ENCODE measurements at regions not wholly inside any gene's neighbourhood (a gene's known extent, or its start where the extent isn't known, plus 50 kb on each side); places are given as distances from the start of the nearest gene placed in this dataset.

GRCh38 chr15:97013491-97013890 lies 683.0 kb downstream of the NR2F2 start:
- Histone ChIP-seq H3K4me1 (ENCODE audit: low read depth) (no peaks in the 10 kb centered on the region), H3K4me3 (no peak overlapping the region), H3K9me3 (ENCODE audit: low read depth) (no peaks in the 10 kb centered on the region), H3K27ac (no peak overlapping the region), H3K36me3 (no peaks in the 10 kb centered on the region), H3K27me3 (no peaks in the 10 kb centered on the region)
- no peak for DNase-seq (ENCODE audit: low read depth in 1 of 2, low spot score in 1 of 2)
- TF ChIP-seq CTCF (IDR thresholded peaks at IDR 0.05; ENCODE audit: low read depth, low read length) = no peak

- no peak for DNase-seq (ENCODE audit: low read depth in 1 of 2, low spot score in 1 of 2)
- H3K27me3 ChIP-seq = no peaks in the 10 kb centered on the region
- H3K36me3 ChIP-seq = no peaks in the 10 kb centered on the region
- H3K4me3 ChIP-seq = no peak overlapping the region
- H3K4me1 ChIP-seq (ENCODE audit: low read depth) = no peaks in the 10 kb centered on the region
- TF ChIP-seq CTCF (IDR thresholded peaks at IDR 0.05; ENCODE audit: low read depth, low read length) = no peak
- H3K9me3 ChIP-seq (ENCODE audit: low read depth) = no peaks in the 10 kb centered on the region
- H3K27ac ChIP-seq = no peak overlapping the region
These were observed 683.5 kb downstream of the NR2F2 start for GRCh38 chr15:97014001-97014400.

- no peaks in the 10 kb centered on the region for H3K27me3 ChIP-seq
- TF ChIP-seq CTCF (IDR thresholded peaks at IDR 0.05; ENCODE audit: low read depth, low read length) = no peak
- H3K4me1 ChIP-seq (ENCODE audit: low read depth) = peaks cover 5% of the 10 kb centered on the region
- no peak overlapping the region for H3K27ac ChIP-seq
- no peaks in the 10 kb centered on the region for H3K9me3 ChIP-seq (ENCODE audit: low read depth)
- peak; percentile 3 to 11 for DNase-seq (ENCODE audit: low read depth in 1 of 2, low spot score in 1 of 2)
- no peaks in the 10 kb centered on the region for H3K36me3 ChIP-seq
- H3K4me3 ChIP-seq = no peak overlapping the region
These were observed 693.0 kb downstream of the NR2F2 start for GRCh38 chr15:97023488-97023844.

GRCh38 chr15:97026781-97027180 lies 696.3 kb downstream of the NR2F2 start:
- H3K27ac ChIP-seq = no peak overlapping the region
- H3K9me3 ChIP-seq (ENCODE audit: low read depth) = no peaks in the 10 kb centered on the region
- no peaks in the 10 kb centered on the region for H3K36me3 ChIP-seq
- no peak overlapping the region for H3K4me3 ChIP-seq
- no peak for DNase-seq (ENCODE audit: low read depth in 1 of 2, low spot score in 1 of 2)
- TF ChIP-seq CTCF (IDR thresholded peaks at IDR 0.05; ENCODE audit: low read depth, low read length) = no peak
- H3K4me1 ChIP-seq (ENCODE audit: low read depth) = peaks cover 5% of the 10 kb centered on the region
- H3K27me3 ChIP-seq = no peaks in the 10 kb centered on the region

- Histone ChIP-seq H3K36me3 (no peaks in the 10 kb centered on the region), H3K4me1 (ENCODE audit: low read depth) (peaks cover 5% of the 10 kb centered on the region), H3K27me3 (no peaks in the 10 kb centered on the region), H3K9me3 (ENCODE audit: low read depth) (no peaks in the 10 kb centered on the region), H3K27ac (no peak overlapping the region), H3K4me3 (no peak overlapping the region)
- no peak for TF ChIP-seq CTCF (IDR thresholded peaks at IDR 0.05; ENCODE audit: low read depth, low read length)
- no peak for DNase-seq (ENCODE audit: low read depth in 1 of 2, low spot score in 1 of 2)
These were observed 697.3 kb downstream of the NR2F2 start for GRCh38 chr15:97027772-97028171.

- DNase-seq (ENCODE audit: low read depth in 1 of 2, low spot score in 1 of 2) = no peak
- Histone ChIP-seq H3K27me3 (no peaks in the 10 kb centered on the region), H3K27ac (no peak overlapping the region), H3K36me3 (no peaks in the 10 kb centered on the region), H3K4me1 (ENCODE audit: low read depth) (no peaks in the 10 kb centered on the region), H3K9me3 (ENCODE audit: low read depth) (no peaks in the 10 kb centered on the region), H3K4me3 (no peak overlapping the region)
- no peak for TF ChIP-seq CTCF (IDR thresholded peaks at IDR 0.05; ENCODE audit: low read depth, low read length)
These were observed 699.8 kb downstream of the NR2F2 start for GRCh38 chr15:97030251-97030650.
